GM23338 (cell line): ENCODE measurements at regions not wholly inside any gene's neighbourhood (a gene's known extent, or its start where the extent isn't known, plus 50 kb on each side); places are given as distances from the start of the nearest gene placed in this dataset.

Source experiments
- CREB1 ChIP-seq: fragments of 250-450 bp; sonication (Bioruptor Pico); IDR thresholded peaks from 2 replicates; pipeline ENCODE4 v1.5.0; 2020; ENCODE audit warnings: low read depth, mild to moderate bottlenecking, moderate library complexity
- CTCF ChIP-seq, 2 experiments: fragments of 200-600 bp in 1 of 2; sonication (generic) in 1 of 2; conservative IDR thresholded peaks; 2 replicates each; pipeline versions ENCODE4 v1.5.1 to v1.6.1; 2016 to 2017; ENCODE audit warnings: antibody characterized with exemption in 2 of 2, low read depth in 2 of 2, mild to moderate bottlenecking in 2 of 2, moderate library complexity in 1 of 2
- EZH2 ChIP-seq: fragments of 200-600 bp; sonication (generic); IDR thresholded peaks from one replicate; pipeline ENCODE4 v1.8.0; 2017; ENCODE audit warnings: antibody characterized with exemption, mild to moderate bottlenecking, low read depth; ENCODE audit not compliant: unreplicated experiment
- EZH2phosphoT487 ChIP-seq: fragments of 200-600 bp; sonication (generic); IDR thresholded peaks from one replicate; pipeline ENCODE4 v1.8.1; 2018; ENCODE audit warnings: antibody characterized with exemption; ENCODE audit not compliant: unreplicated experiment
- JUNB ChIP-seq: IDR thresholded peaks from one replicate; pipeline ENCODE4 v1.6.1; 2016; ENCODE audit warnings: antibody characterized with exemption; ENCODE audit not compliant: unreplicated experiment
- NANOG ChIP-seq: IDR thresholded peaks from 2 replicates; pipeline ENCODE4 v1.6.1; 2016; ENCODE audit warnings: antibody characterized with exemption, borderline replicate concordance
- POLR2AphosphoS5 ChIP-seq: IDR thresholded peaks from 2 replicates; pipeline ENCODE4 v1.6.1; 2016; ENCODE audit warnings: antibody characterized with exemption, low read depth
- REST ChIP-seq: IDR thresholded peaks from one replicate; pipeline ENCODE4 v1.6.1; 2018; ENCODE audit warnings: antibody characterized with exemption; ENCODE audit not compliant: unreplicated experiment
- STAT1 ChIP-seq: IDR thresholded peaks from one replicate; pipeline ENCODE4 v1.6.1; 2016; ENCODE audit warnings: antibody characterized with exemption; ENCODE audit not compliant: unreplicated experiment
- ZNF114 ChIP-seq: fragments of 250-450 bp; sonication (Bioruptor Pico); IDR thresholded peaks from 2 replicates; pipeline ENCODE4 v1.5.0; 2020; ENCODE audit warnings: mild to moderate bottlenecking, moderate library complexity
- ZNF331 ChIP-seq: fragments of 250-450 bp; sonication (Bioruptor Pico); IDR thresholded peaks from 2 replicates; pipeline ENCODE4 v1.5.0; 2020; ENCODE audit warnings: low read depth, mild to moderate bottlenecking, moderate library complexity

- TF ChIP-seq POLR2AphosphoS5 (no peak), CTCF (conservative IDR thresholded peaks at IDR 0.05; ENCODE audit: low read depth in 2 of 2) (no peak), ZNF114 (CRISPR knock-in tag) (no peak), EZH2phosphoT487 (no peak), EZH2 (no peak), NANOG (no peak), CREB1 (CRISPR knock-in tag) (no peak), REST (no peak), JUNB (no peak), ZNF331 (no peak), STAT1 (no peak)
Measured at GRCh38 chr4:20074450-20074849, 177.3 kb upstream of the SLIT2 start.
